Tibial nerve (tissue), 4 donors: ENCODE measurements at regions not wholly inside any gene's neighbourhood (a gene's known extent, or its start where the extent isn't known, plus 50 kb on each side); places are given as distances from the start of the nearest gene placed in this dataset.
"Not testable (repeated sequence)": the region's sequence is repeated elsewhere in the genome, so short reads cannot be mapped to it uniquely, and the experiment has no call there.

Experiments
- DNase-seq, 2 donors: peaks; one replicate each; pipeline ENCODE4 v3.0.0-alpha.2; 2019; ENCODE audit warnings: low spot score in 2 of 2
- H3K27ac ChIP-seq, 4 donors: fragments of 200-600 bp; sonication (generic) in 3 of 4; one replicate each; pipeline ENCODE4 v1.5.1; 2017 to 2019; ENCODE audit warnings: mild to moderate bottlenecking in 1 of 4
- H3K27me3 ChIP-seq, 2 donors: fragments of 200-600 bp; sonication (generic) in 1 of 2; one replicate each; pipeline versions ENCODE4 v1.5.1 to v1.6.0; 2017 to 2019
- H3K36me3 ChIP-seq, 3 donors: fragments of 200-600 bp; sonication (generic); one replicate each; pipeline ENCODE4 v1.5.1; 2018 to 2019
- H3K4me1 ChIP-seq, 4 donors: fragments of 200-600 bp; sonication (generic) in 3 of 4; one replicate each; pipeline ENCODE4 v1.5.1; 2017 to 2019
- H3K4me3 ChIP-seq, 4 donors: fragments of 200-600 bp; sonication (generic) in 3 of 4; one replicate each; pipeline ENCODE4 v1.5.1; 2017 to 2019; ENCODE audit warnings: mild to moderate bottlenecking in 1 of 4, moderate library complexity in 1 of 4
- H3K9me3 ChIP-seq, 4 donors: fragments of 200-600 bp; sonication (generic) in 3 of 4; one replicate each; pipeline ENCODE4 v1.5.1; 2017 to 2019
- EP300 ChIP-seq, 2 donors: sonication (generic); formaldehyde crosslinking; IDR thresholded peaks; one replicate each; pipeline ENCODE4 v1.6.1; 2017; ENCODE audit warnings: antibody characterized with exemption in 2 of 2, mild to moderate bottlenecking in 1 of 2
- POLR2A ChIP-seq, 2 donors: fragments of 450-650 bp; IDR thresholded peaks; one replicate each; pipeline ENCODE4 v1.6.1; 2017; ENCODE audit warnings: antibody characterized with exemption in 2 of 2, mild to moderate bottlenecking in 2 of 2, moderate library complexity in 2 of 2
- WGBS, 2 donors: methylation state at CpG; one replicate each; pipeline ENCODE4 v1.1.5; 2018; 5-methylcytosine and 5-hydroxymethylcytosine counted together
- TF ChIP-seq, protein P1 (sequence below), 5 experiments: fragments of 200-600 bp in 3 of 5; fragments of 450-650 bp in 2 of 5; sonication (generic) in 3 of 5; IDR thresholded peaks; one replicate each; pipeline ENCODE4 v1.5.1; 2016 to 2019; ENCODE audit warnings: antibody characterized with exemption in 5 of 5, mild to moderate bottlenecking in 3 of 5, moderate library complexity in 2 of 5

DNA sequence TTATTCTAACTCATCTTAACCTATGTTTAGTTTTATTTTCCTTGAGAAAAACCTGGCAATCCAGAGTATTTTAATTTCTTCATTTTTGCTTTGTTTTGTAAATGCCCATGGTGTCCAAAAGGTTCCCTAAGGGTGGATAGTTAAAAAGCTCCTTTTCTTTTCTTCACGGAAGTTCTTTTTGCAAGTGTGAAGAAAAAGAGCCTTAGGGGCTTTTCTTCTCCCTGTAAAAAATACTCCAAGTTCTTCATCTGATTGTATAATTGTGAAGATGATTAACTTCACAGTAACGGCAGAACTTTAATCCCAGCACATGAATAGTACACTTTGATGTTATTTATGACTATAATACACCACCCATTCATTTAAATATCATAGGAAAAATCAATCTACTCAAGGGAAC lies 530.2 kb upstream of the LINC00305 start:
- H3K27me3 ChIP-seq, result no peaks in the 10 kb centered on the region
- H3K4me3 ChIP-seq, result no peak overlapping the region
- no peak for TF ChIP-seq POLR2A (IDR thresholded peaks at IDR 0.05)
- TF ChIP-seq, protein P1, sequence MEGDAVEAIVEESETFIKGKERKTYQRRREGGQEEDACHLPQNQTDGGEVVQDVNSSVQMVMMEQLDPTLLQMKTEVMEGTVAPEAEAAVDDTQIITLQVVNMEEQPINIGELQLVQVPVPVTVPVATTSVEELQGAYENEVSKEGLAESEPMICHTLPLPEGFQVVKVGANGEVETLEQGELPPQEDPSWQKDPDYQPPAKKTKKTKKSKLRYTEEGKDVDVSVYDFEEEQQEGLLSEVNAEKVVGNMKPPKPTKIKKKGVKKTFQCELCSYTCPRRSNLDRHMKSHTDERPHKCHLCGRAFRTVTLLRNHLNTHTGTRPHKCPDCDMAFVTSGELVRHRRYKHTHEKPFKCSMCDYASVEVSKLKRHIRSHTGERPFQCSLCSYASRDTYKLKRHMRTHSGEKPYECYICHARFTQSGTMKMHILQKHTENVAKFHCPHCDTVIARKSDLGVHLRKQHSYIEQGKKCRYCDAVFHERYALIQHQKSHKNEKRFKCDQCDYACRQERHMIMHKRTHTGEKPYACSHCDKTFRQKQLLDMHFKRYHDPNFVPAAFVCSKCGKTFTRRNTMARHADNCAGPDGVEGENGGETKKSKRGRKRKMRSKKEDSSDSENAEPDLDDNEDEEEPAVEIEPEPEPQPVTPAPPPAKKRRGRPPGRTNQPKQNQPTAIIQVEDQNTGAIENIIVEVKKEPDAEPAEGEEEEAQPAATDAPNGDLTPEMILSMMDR (IDR thresholded peaks at IDR 0.05), result no peak
- no peak for TF ChIP-seq EP300 (IDR thresholded peaks at IDR 0.05)
- no peaks in the 10 kb centered on the region for H3K9me3 ChIP-seq
- H3K27ac ChIP-seq, result no peak overlapping the region
- DNase-seq, result no peak
- 11 to 25% methylated on average over 2 of the region's 2 CpGs for WGBS, 2 donors
- H3K4me1 ChIP-seq, result no peaks in the 10 kb centered on the region
- H3K36me3 ChIP-seq, result no peaks in the 10 kb centered on the region

DNA sequence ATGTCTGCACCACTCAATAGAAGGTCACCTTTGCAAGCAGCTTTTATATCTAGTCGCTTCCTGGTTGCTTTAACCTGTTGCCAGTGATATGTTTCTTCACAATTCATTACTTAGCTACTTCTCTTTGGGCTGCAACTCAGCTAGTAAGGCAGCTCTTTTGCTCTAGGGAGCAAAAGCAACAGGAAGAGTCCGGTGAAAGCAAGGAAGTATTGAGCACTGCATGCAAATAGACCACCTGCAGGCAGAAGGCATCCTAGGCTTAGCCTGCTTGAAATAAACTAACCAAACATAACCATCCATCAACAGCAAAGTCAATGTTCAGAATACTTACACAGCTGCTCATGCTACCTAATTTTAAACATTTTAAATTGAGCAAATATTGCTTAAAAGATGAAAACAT lies 529.2 kb upstream of the LINC00305 start:
- TF ChIP-seq, protein P1 (IDR thresholded peaks at IDR 0.05), result no peak
- TF ChIP-seq POLR2A (IDR thresholded peaks at IDR 0.05), result no peak
- H3K9me3 ChIP-seq, result no peaks in the 10 kb centered on the region
- H3K4me1 ChIP-seq, result no peaks in the 10 kb centered on the region
- no peak overlapping the region for H3K4me3 ChIP-seq
- H3K27ac ChIP-seq, result no peak overlapping the region
- no peaks in the 10 kb centered on the region for H3K36me3 ChIP-seq
- H3K27me3 ChIP-seq, result no peaks in the 10 kb centered on the region
- no peak for DNase-seq
- 69 to 78% methylated on average over 2 of the region's 2 CpGs for WGBS, 2 donors

DNA sequence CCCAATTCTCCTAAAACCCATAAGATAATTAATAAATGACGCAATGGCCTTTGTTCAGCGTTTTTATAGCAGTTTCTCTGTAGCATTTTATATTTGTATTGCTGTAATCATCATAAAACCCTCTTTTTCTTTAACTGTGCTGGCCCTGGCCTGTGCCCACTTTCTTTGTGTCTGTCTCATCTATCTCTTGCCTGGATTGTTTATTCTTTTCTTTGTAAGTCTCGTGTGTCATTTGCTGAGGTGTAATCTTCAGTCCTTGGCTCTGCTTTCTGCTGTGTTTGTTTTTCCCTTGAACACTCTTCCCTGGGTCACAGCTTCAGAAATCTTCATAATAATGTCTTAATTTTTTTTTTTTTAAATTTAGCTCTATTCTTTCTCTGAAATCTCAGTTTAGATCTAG lies 525.8 kb upstream of the LINC00305 start:
- Histone ChIP-seq H3K4me1 (no peaks in the 10 kb centered on the region), H3K27me3 (no peaks in the 10 kb centered on the region), H3K4me3 (no peak overlapping the region), H3K36me3 (no peaks in the 10 kb centered on the region), H3K27ac (no peak overlapping the region), H3K9me3 (no peaks in the 10 kb centered on the region)
- 57 to 60% methylated on average over 3 of the region's 3 CpGs for WGBS, 2 donors
- TF ChIP-seq, protein P1 (IDR thresholded peaks at IDR 0.05), result no peak
- no peak for TF ChIP-seq POLR2A (IDR thresholded peaks at IDR 0.05)
- TF ChIP-seq EP300 (IDR thresholded peaks at IDR 0.05), result no peak
- DNase-seq, result no peak

DNA sequence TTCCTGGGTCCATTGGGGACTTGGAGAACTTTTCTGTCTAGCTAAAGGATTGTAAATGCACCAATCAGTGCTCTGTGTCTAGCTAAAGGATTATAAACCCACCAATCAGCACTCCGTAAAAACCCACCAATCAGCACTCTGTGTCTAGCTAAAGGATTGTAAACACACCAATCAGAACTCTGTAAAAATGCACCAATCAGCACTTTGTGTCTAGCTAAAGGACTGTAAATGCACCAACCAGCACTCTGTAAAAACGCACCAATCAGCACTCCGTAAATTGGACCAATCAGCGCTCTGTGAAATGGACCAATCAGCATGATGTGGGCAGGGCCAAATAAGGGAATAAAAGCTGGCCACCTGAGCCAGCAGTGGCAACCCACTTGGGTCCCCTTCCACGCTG lies 522.4 kb upstream of the LINC00305 start:
- not testable (repeated sequence) for H3K27ac ChIP-seq, H3K4me3 ChIP-seq, H3K36me3 ChIP-seq, DNase-seq, H3K27me3 ChIP-seq, H3K9me3 ChIP-seq, H3K4me1 ChIP-seq
- WGBS, 2 donors, result 72 to 89% methylated on average over 5 of the region's 5 CpGs

DNA sequence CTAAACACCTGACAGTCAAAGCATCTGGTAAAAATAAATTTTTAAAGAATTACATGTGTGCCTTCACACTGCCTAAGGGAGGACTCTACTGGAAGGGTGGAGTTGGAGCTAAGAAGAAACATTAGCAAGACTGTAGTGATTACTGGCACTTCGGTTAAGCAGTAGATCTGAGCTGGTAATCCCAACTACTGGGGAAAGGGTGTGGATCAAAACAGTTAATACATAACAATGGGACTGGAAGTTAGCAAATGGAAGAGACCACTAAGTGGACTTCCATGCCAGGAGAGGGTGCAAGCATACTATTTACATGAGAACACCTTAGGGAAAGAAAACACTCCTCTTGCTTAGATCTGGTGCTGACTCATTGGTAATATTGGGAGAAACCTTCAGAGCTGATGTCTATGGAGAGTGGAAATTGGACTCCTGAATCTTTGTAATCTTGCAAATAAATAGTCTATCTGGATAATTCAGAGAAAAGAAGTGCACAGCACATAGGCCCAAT lies 519.6 kb upstream of the LINC00305 start:
- WGBS, 2 donors, result 81 to 90% methylated on average over 1 of the region's 1 CpG
- Histone ChIP-seq H3K36me3 (no peaks in the 10 kb centered on the region), H3K27me3 (no peaks in the 10 kb centered on the region), H3K27ac (no peak overlapping the region), H3K4me3 (no peak overlapping the region), H3K4me1 (no peaks in the 10 kb centered on the region), H3K9me3 (no peaks in the 10 kb centered on the region)
- no peak for DNase-seq
- TF ChIP-seq POLR2A (IDR thresholded peaks at IDR 0.05) (no peak), EP300 (IDR thresholded peaks at IDR 0.05) (no peak)
- TF ChIP-seq, protein P1 (IDR thresholded peaks at IDR 0.05), result no peak

DNA sequence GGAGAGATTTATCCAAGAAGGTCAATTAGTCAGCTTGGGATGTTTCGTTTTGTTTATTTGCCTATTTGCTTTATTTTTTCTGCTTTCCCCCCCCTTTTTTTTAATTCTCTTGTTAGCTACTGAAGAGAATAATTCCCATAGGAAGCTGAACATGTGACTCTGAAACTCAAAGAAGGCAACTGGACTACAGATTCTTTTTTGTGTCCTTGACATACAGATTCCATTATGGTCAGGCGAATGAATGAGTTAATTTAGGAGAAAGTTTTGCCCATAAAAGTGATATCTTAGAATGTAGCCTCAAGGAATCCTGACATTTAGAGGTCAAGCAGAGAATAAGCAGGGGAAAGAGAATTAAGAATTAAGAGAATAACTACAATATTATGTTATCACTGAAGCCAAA lies 514.2 kb upstream of the LINC00305 start:
- Histone ChIP-seq H3K27ac (no peak overlapping the region), H3K4me1 (no peaks in the 10 kb centered on the region), H3K9me3 (no peaks in the 10 kb centered on the region), H3K4me3 (no peak overlapping the region), H3K36me3 (no peaks in the 10 kb centered on the region), H3K27me3 (no peaks in the 10 kb centered on the region)
- DNase-seq, result no peak
- WGBS, 2 donors, result 49 to 59% methylated on average over 2 of the region's 2 CpGs
- TF ChIP-seq POLR2A (IDR thresholded peaks at IDR 0.05) (no peak), EP300 (IDR thresholded peaks at IDR 0.05) (no peak)
- TF ChIP-seq, protein P1 (IDR thresholded peaks at IDR 0.05), result no peak
